Sigmoid colon (tissue), 6 donors: ENCODE measurements at regions not wholly inside any gene's neighbourhood (a gene's known extent, or its start where the extent isn't known, plus 50 kb on each side); places are given as distances from the start of the nearest gene placed in this dataset.

Experiments
- DNase-seq: peaks from one replicate; pipeline ENCODE4 v3.0.0-alpha.2; 2019
- H3K27ac ChIP-seq, 4 donors: fragments of 200-600 bp; sonication (generic); one replicate each; pipeline ENCODE4 v1.5.1; 2016 to 2019; ENCODE audit warnings: mild to moderate bottlenecking in 1 of 4
- H3K27me3 ChIP-seq, 3 donors: fragments of 200-600 bp; sonication (generic); one replicate each; pipeline ENCODE4 v1.5.1; 2019; ENCODE audit warnings: mild to moderate bottlenecking in 1 of 3
- H3K36me3 ChIP-seq, 4 donors: fragments of 200-600 bp; sonication (generic); one replicate each; pipeline ENCODE4 v1.5.1; 2016 to 2019
- H3K4me1 ChIP-seq, 4 donors: fragments of 200-600 bp; sonication (generic); one replicate each; pipeline ENCODE4 v1.5.1; 2017 to 2019
- H3K4me3 ChIP-seq, 4 donors: fragments of 200-600 bp; sonication (generic); one replicate each; pipeline ENCODE4 v1.5.1; 2017 to 2019; ENCODE audit warnings: mild to moderate bottlenecking in 2 of 4, moderate library complexity in 1 of 4
- H3K9me3 ChIP-seq, 4 donors: fragments of 200-600 bp in 3 of 4; sonication (generic) in 3 of 4; one replicate each; pipeline versions ENCODE4 v1.5.1 to v1.6.1; 2013 to 2019
- CTCF ChIP-seq, 4 experiments: fragments of 450-650 bp in 3 of 4; fragments of 200-600 bp in 1 of 4; IDR thresholded peaks; one replicate each; pipeline ENCODE4 v1.5.1; 2016 to 2019; ENCODE audit warnings: antibody characterized with exemption in 4 of 4, mild to moderate bottlenecking in 3 of 4, moderate library complexity in 2 of 4
- EP300 ChIP-seq, 4 donors: sonication (generic); formaldehyde crosslinking; IDR thresholded peaks; one replicate each; pipeline ENCODE4 v1.6.1; 2017; ENCODE audit warnings: antibody characterized with exemption in 4 of 4
- POLR2A ChIP-seq, 2 donors: fragments of 450-650 bp; IDR thresholded peaks; one replicate each; pipeline ENCODE4 v1.6.1; 2016; ENCODE audit warnings: antibody characterized with exemption in 2 of 2, mild to moderate bottlenecking in 2 of 2, moderate library complexity in 2 of 2
- POLR2AphosphoS5 ChIP-seq, 4 donors: sonication (generic); formaldehyde crosslinking; IDR thresholded peaks; one replicate each; pipeline ENCODE4 v1.6.1; 2017; ENCODE audit warnings: antibody characterized with exemption in 4 of 4
- WGBS, 2 donors: extraction: QIAGEN DNeasy Blood & Tissue Kit; methylation state at CpG; one replicate each; pipeline ENCODE4 v1.1.7; 2013; 5-methylcytosine and 5-hydroxymethylcytosine counted together
- intact Hi-C: fragments of 100-400 bp; cut with DNase I; formaldehyde crosslinking; loops from one replicate; pipeline ENCODE4 v1.15.1; 2023
- donor health status: healthy with polysubstance abuse.
- donor health status: healthy.

- intact Hi-C loops = no loop called here
- Histone ChIP-seq H3K4me1 (no peaks in the 10 kb centered on the region), H3K4me3 (no peak overlapping the region), H3K36me3 (no peaks in the 10 kb centered on the region), H3K9me3 (no peaks in the 10 kb centered on the region), H3K27me3 (no peaks in the 10 kb centered on the region), H3K27ac (no peak overlapping the region)
- TF ChIP-seq POLR2AphosphoS5 (IDR thresholded peaks at IDR 0.05) (no peak), POLR2A (IDR thresholded peaks at IDR 0.05) (no peak), EP300 (IDR thresholded peaks at IDR 0.05) (no peak), CTCF (IDR thresholded peaks at IDR 0.05) (no peak)
- WGBS, 2 donors = 84 to 88% methylated on average over 1 of the region's 1 CpG
- no peak for DNase-seq
These were observed 338.7 kb upstream of the MAOA start for GRCh38 chrX:43317378-43317777.

- intact Hi-C loops = no loop called here
- TF ChIP-seq POLR2AphosphoS5 (IDR thresholded peaks at IDR 0.05) = no peak
- no peak for TF ChIP-seq EP300 (IDR thresholded peaks at IDR 0.05)
- TF ChIP-seq CTCF (IDR thresholded peaks at IDR 0.05) = no peak
- no peak for TF ChIP-seq POLR2A (IDR thresholded peaks at IDR 0.05)
- 46 to 78% methylated on average over 9 of the region's 9 CpGs for WGBS, 2 donors
- Histone ChIP-seq H3K4me3 (no peak overlapping the region), H3K36me3 (no peaks in the 10 kb centered on the region), H3K9me3 (no peaks in the 10 kb centered on the region), H3K4me1 (no peaks in the 10 kb centered on the region), H3K27ac (no peak overlapping the region), H3K27me3 (no peaks in the 10 kb centered on the region)
- no peak for DNase-seq
These were observed 327.6 kb upstream of the MAOA start for GRCh38 chrX:43328358-43328946.

GRCh38 chrX:43333543-43333942 is 322.6 kb upstream of the MAOA start:
- H3K9me3 ChIP-seq = no peaks in the 10 kb centered on the region
- H3K27ac ChIP-seq = no peak overlapping the region
- intact Hi-C loops = no loop called here
- 60 to 84% methylated on average over 1 of the region's 1 CpG for WGBS, 2 donors
- H3K4me3 ChIP-seq = no peak overlapping the region
- no peak for DNase-seq
- no peaks in the 10 kb centered on the region for H3K4me1 ChIP-seq
- TF ChIP-seq POLR2A (IDR thresholded peaks at IDR 0.05) (no peak), EP300 (IDR thresholded peaks at IDR 0.05) (no peak), POLR2AphosphoS5 (IDR thresholded peaks at IDR 0.05) (no peak), CTCF (IDR thresholded peaks at IDR 0.05) (no peak)
- H3K36me3 ChIP-seq = no peaks in the 10 kb centered on the region
- H3K27me3 ChIP-seq = no peaks in the 10 kb centered on the region

GRCh38 chrX:43345166-43345565 is 310.9 kb upstream of the MAOA start:
- 89 to 93% methylated on average over 2 of the region's 2 CpGs for WGBS, 2 donors
- Histone ChIP-seq H3K36me3 (no peaks in the 10 kb centered on the region), H3K4me3 (no peak overlapping the region), H3K27ac (no peak overlapping the region), H3K4me1 (no peaks in the 10 kb centered on the region), H3K9me3 (no peaks in the 10 kb centered on the region), H3K27me3 (no peaks in the 10 kb centered on the region)
- intact Hi-C loops = no loop called here
- DNase-seq = no peak
- no peak for TF ChIP-seq EP300 (IDR thresholded peaks at IDR 0.05)
- TF ChIP-seq POLR2AphosphoS5 (IDR thresholded peaks at IDR 0.05) = no peak
- TF ChIP-seq CTCF (IDR thresholded peaks at IDR 0.05) = no peak
- no peak for TF ChIP-seq POLR2A (IDR thresholded peaks at IDR 0.05)

GRCh38 chrX:43349363-43349762 is 306.7 kb upstream of the MAOA start:
- no peaks in the 10 kb centered on the region for H3K4me1 ChIP-seq
- no peaks in the 10 kb centered on the region for H3K9me3 ChIP-seq
- H3K27me3 ChIP-seq = no peaks in the 10 kb centered on the region
- intact Hi-C loops = no loop called here
- TF ChIP-seq CTCF (IDR thresholded peaks at IDR 0.05) (peak in 1 of 4 experiments; percentile 25), POLR2AphosphoS5 (IDR thresholded peaks at IDR 0.05) (no peak)
- H3K36me3 ChIP-seq = no peaks in the 10 kb centered on the region
- H3K27ac ChIP-seq = no peak overlapping the region
- no peak for DNase-seq
- H3K4me3 ChIP-seq = no peak overlapping the region
- WGBS, 2 donors = 13 to 17% methylated on average over 1 of the region's 1 CpG
